GM12878 (cell line): ENCODE measurements at regions not wholly inside any gene's neighbourhood (a gene's known extent, or its start where the extent isn't known, plus 50 kb on each side); places are given as distances from the start of the nearest gene placed in this dataset.

Experiments
- ATAC-seq: fragments of 200-7000 bp; cut with Tn5 transposase; 3 replicates; pipeline ENCODE4 v1.9.1; 2020; ENCODE audit warnings: mild to moderate bottlenecking, moderate library complexity
- BruUV-seq: library from RNA; stranded (reverse); fragments of 400-500 nt; replicated peaks from 2 replicates; lab custom pipeline; 2021; lab: Mats Ljungman, UMichigan
- CTCF ChIA-PET: fragments of 300-600 bp; sonication (Branson Sonifier 250); formaldehyde crosslinking; extraction: SDS; loops from one replicate; lab custom pipeline; 2021; ENCODE audit warnings: inconsistent platforms; lab: Yijun Ruan, JAX
- POLR2A ChIA-PET: fragments of 350-600 bp; formaldehyde crosslinking; extraction: SDS; loops from one replicate; lab custom pipeline; 2021; ENCODE audit warnings: inconsistent platforms; lab: Charles Lee
- RAD21 ChIA-PET: fragments of 300-600 bp; sonication (Branson Sonifier 250); formaldehyde crosslinking; loops from one replicate; lab custom pipeline; 2023; ENCODE audit warnings: antibody characterized with exemption; ENCODE audit not compliant: unreplicated experiment; lab: Charles Lee
- SMC1A ChIA-PET: fragments of 300-600 bp; sonication (Branson Sonifier 250); formaldehyde crosslinking; loops from one replicate; lab custom pipeline; 2023; ENCODE audit not compliant: unreplicated experiment, uncharacterized antibody; lab: Charles Lee
- DNase-seq: peaks from one replicate; pipeline ENCODE4 v3.0.0-alpha.2; 2011; ENCODE audit warnings: low read depth, low spot score
- FAIRE-seq: peaks from 3 replicates; lab custom pipeline; 2011; peaks lifted over from hg19 to GRCh38; lab: Jason Lieb, UNC
- H2AFZ ChIP-seq: 2 replicates; pipeline ENCODE4 v1.6.0; 2011; ENCODE audit warnings: low read depth, low read length, control low read depth; ENCODE audit not compliant: control insufficient read depth
- H3K27ac ChIP-seq: 2 replicates; pipeline ENCODE4 v1.5.1; 2011; ENCODE audit warnings: control low read depth; ENCODE audit not compliant: control insufficient read depth, insufficient read depth
- H3K27me3 ChIP-seq, 2 experiments: replicated peaks in 1 of 2; 2 replicates each; pipeline versions ENCODE4 v1.6.0 to v1.6.1; 2011; ENCODE audit warnings: low read length in 1 of 2; ENCODE audit not compliant: control insufficient read depth in 2 of 2, insufficient read depth in 2 of 2
- H3K36me3 ChIP-seq, 2 experiments: 2 replicates each; pipeline ENCODE4 v1.5.1; 2011; ENCODE audit warnings: low read length in 1 of 2; ENCODE audit not compliant: control insufficient read depth in 2 of 2, insufficient read depth in 2 of 2
- H3K4me1 ChIP-seq: 2 replicates; pipeline ENCODE4 v1.6.1; 2011; ENCODE audit warnings: mild to moderate bottlenecking, low read length, moderate library complexity, mixed read lengths; ENCODE audit not compliant: control insufficient read depth, insufficient read depth
- H3K4me2 ChIP-seq: 2 replicates; pipeline ENCODE4 v1.6.0; 2011; ENCODE audit warnings: control low read depth; ENCODE audit not compliant: control insufficient read depth, insufficient read depth
- H3K4me3 ChIP-seq: fragments of 200-600 bp; sonication (generic); 2 replicates; pipeline ENCODE4 v1.5.1; 2016
- H3K79me2 ChIP-seq: 2 replicates; pipeline ENCODE4 v1.6.0; 2011; ENCODE audit warnings: low read length; ENCODE audit not compliant: control insufficient read depth, insufficient read depth
- H3K9ac ChIP-seq: 2 replicates; pipeline ENCODE4 v1.8.0; 2011; ENCODE audit warnings: low read length, control low read depth, mixed read lengths; ENCODE audit not compliant: control insufficient read depth, insufficient read depth
- H3K9me3 ChIP-seq: replicated peaks from 3 replicates; pipeline ENCODE4 v1.5.1; 2011; ENCODE audit warnings: mild to moderate bottlenecking, low read length; ENCODE audit not compliant: control insufficient read depth, insufficient read depth
- H4K20me1 ChIP-seq: 2 replicates; pipeline ENCODE4 v1.6.0; 2011; ENCODE audit not compliant: control insufficient read depth, insufficient read depth
- BCL11A ChIP-seq: IDR thresholded peaks from 2 replicates; pipeline ENCODE4 v1.6.1; 2011; ENCODE audit warnings: low read depth, low read length
- CHD1 ChIP-seq: IDR thresholded peaks from 2 replicates; pipeline ENCODE4 v1.6.1; 2012; ENCODE audit warnings: low read depth, low read length, improper control_type of control experiment
- CREM ChIP-seq: IDR thresholded peaks from 2 replicates; pipeline ENCODE4 v1.6.1; 2014; ENCODE audit warnings: antibody characterized with exemption, low read depth
- EP300 ChIP-seq, 2 experiments: fragments of 150-350 bp in 1 of 2; IDR thresholded peaks; 2 replicates each; pipeline ENCODE4 v1.6.1; 2011 to 2012; ENCODE audit warnings: low read depth in 2 of 2, low read length in 2 of 2, borderline replicate concordance in 1 of 2, improper control_type of control experiment in 1 of 2, inconsistent platforms in 1 of 2; ENCODE audit not compliant: control insufficient read depth in 1 of 2
- GABPA ChIP-seq: IDR thresholded peaks from 2 replicates; pipeline ENCODE4 v1.6.1; 2014; ENCODE audit warnings: antibody characterized with exemption, low read depth, mild to moderate bottlenecking, inconsistent platforms
- IRF4 ChIP-seq: IDR thresholded peaks from 2 replicates; pipeline ENCODE4 v1.6.1; 2011; ENCODE audit warnings: low read depth, low read length
- MEF2B ChIP-seq: fragments of 450-650 bp; IDR thresholded peaks from 2 replicates; pipeline ENCODE4 v1.6.1; 2018; ENCODE audit warnings: mild to moderate bottlenecking, moderate library complexity; ENCODE audit not compliant: partially characterized antibody, poor library complexity, severe bottlenecking
- NR2C2 ChIP-seq: IDR thresholded peaks from 2 replicates; pipeline ENCODE4 v1.6.1; 2011; ENCODE audit warnings: borderline replicate concordance, low read depth; ENCODE audit not compliant: control insufficient read depth, insufficient read length
- RFX5 ChIP-seq: IDR thresholded peaks from 2 replicates; pipeline ENCODE4 v1.6.1; 2011; ENCODE audit warnings: low read depth, low read length, improper control_type of control experiment
- SMC3 ChIP-seq: IDR thresholded peaks from 2 replicates; pipeline ENCODE4 v1.6.1; 2011; ENCODE audit warnings: low read length, improper control_type of control experiment, borderline replicate concordance
- SREBF1 ChIP-seq: IDR thresholded peaks from 2 replicates; pipeline ENCODE4 v1.6.1; 2012; ENCODE audit warnings: mild to moderate bottlenecking, low read length
- STAT1 ChIP-seq: fragments of 450-650 bp; conservative IDR thresholded peaks from 2 replicates; pipeline ENCODE4 v1.6.1; 2014; ENCODE audit warnings: antibody characterized with exemption, mild to moderate bottlenecking
- SUZ12 ChIP-seq: fragments of 200-600 bp; sonication (generic); IDR thresholded peaks from one replicate; pipeline ENCODE4 v1.6.1; 2018; ENCODE audit warnings: antibody characterized with exemption, mild to moderate bottlenecking; ENCODE audit not compliant: unreplicated experiment
- YY1 ChIP-seq: IDR thresholded peaks from 2 replicates; pipeline ENCODE4 v1.6.1; 2011; ENCODE audit warnings: low read depth, mild to moderate bottlenecking, low read length
- ZNF217 ChIP-seq: fragments of 450-650 bp; IDR thresholded peaks from 2 replicates; pipeline ENCODE4 v1.6.1; 2017; ENCODE audit warnings: antibody characterized with exemption, mild to moderate bottlenecking
- WGBS: methylation state at CpG from one replicate; pipeline ENCODE4 v1.1.6; 2016; ENCODE audit warnings: low lambda C conversion rate; ENCODE audit not compliant: insufficient replicate concordance, insufficient coverage; ENCODE audit errors: missing lambda C conversion rate; 5-methylcytosine and 5-hydroxymethylcytosine counted together
- in situ Hi-C: fragments of 300-500 bp; cut with MboI; formaldehyde crosslinking; loops from 9 replicates; pipeline ENCODE4 v1.14.3; 2018; ENCODE audit warnings: mixed read lengths
- intact Hi-C: fragments of 100-400 bp; cut with micrococcal nuclease; formaldehyde crosslinking; loops from one replicate; pipeline ENCODE4 v1.14.2; 2022; ENCODE audit not compliant: unreplicated experiment

- no peak for DNase-seq
- TF ChIP-seq SUZ12, result no peak
- TF ChIP-seq STAT1, result no peak
- no peak for TF ChIP-seq YY1
- TF ChIP-seq CHD1, result no peak
- TF ChIP-seq CREM, result no peak
- no peak for TF ChIP-seq SMC3
- TF ChIP-seq RFX5, result no peak
- no peak for TF ChIP-seq BCL11A
- TF ChIP-seq ZNF217, result no peak
- no peak for TF ChIP-seq IRF4
- no peak for TF ChIP-seq NR2C2
- TF ChIP-seq GABPA, result no peak
- TF ChIP-seq MEF2B, result no peak
- TF ChIP-seq SREBF1, result no peak
- TF ChIP-seq EP300 (IDR thresholded peaks at IDR 0.05; ENCODE audit: borderline replicate concordance in 1 of 2, control insufficient read depth in 1 of 2, low read depth in 2 of 2, low read length in 2 of 2), result no peak
- H3K27me3 ChIP-seq, result no peaks in the 10 kb centered on the region
- in situ Hi-C loops (no loop called here), intact Hi-C loops (no loop called here)
- ChIA-PET POLR2A (no interaction called here), SMC1A (interaction anchor here (0.6 to 1.2 kb wide), 6 partner anchors 9 to 66 kb away, joined by 3 to 4 read pairs (median 3); no protein-coding TSS in a partner anchor), CTCF (interaction anchor here (1.3 to 2.3 kb wide), 4 partner anchors 8 to 475 kb away, joined by 3 to 10 read pairs (median 5); no protein-coding TSS in a partner anchor), RAD21 (interaction anchor here (1.3 to 2.3 kb wide), 3 partner anchors 71 to 216 kb away, joined by 4 to 7 read pairs (median 4); partner anchors contain the start of gene ITGA4)
- H3K9ac ChIP-seq, result no peak overlapping the region
- no peaks in the 10 kb centered on the region; the same call in 2 of the 3 replicates for H3K9me3 ChIP-seq
- peaks cover 19% of the 10 kb centered on the region for H3K4me1 ChIP-seq
- no peaks in the 10 kb centered on the region for H3K36me3 ChIP-seq
- no peaks in the 10 kb centered on the region for H4K20me1 ChIP-seq
- no peak overlapping the region for H3K27ac ChIP-seq
- no peak overlapping the region for H2AFZ ChIP-seq
- BruUV-seq, result no TSS peak
- no peak for FAIRE-seq
- no peaks in the 10 kb centered on the region for H3K79me2 ChIP-seq
- H3K4me3 ChIP-seq, result no peak overlapping the region
- H3K4me2 ChIP-seq, result no peak overlapping the region
- no peak for ATAC-seq
- 72% methylated on average over 2 of the region's 2 CpGs for WGBS
Measured at GRCh38 chr2:181241366-181241765, 215.8 kb upstream of the ITGA4 start.
